Left hindlimb (tissue), 1 donor: ENCODE measurements at regions not wholly inside any gene's neighbourhood (a gene's known extent, or its start where the extent isn't known, plus 50 kb on each side); places are given as distances from the start of the nearest gene placed in this dataset.
"Not testable (repeated sequence)": the region's sequence is repeated elsewhere in the genome, so short reads cannot be mapped to it uniquely, and the experiment has no call there.

Experiments
- DNase-seq: peaks from one replicate; pipeline ENCODE4 v3.0.0-alpha.2; 2018

DNA sequence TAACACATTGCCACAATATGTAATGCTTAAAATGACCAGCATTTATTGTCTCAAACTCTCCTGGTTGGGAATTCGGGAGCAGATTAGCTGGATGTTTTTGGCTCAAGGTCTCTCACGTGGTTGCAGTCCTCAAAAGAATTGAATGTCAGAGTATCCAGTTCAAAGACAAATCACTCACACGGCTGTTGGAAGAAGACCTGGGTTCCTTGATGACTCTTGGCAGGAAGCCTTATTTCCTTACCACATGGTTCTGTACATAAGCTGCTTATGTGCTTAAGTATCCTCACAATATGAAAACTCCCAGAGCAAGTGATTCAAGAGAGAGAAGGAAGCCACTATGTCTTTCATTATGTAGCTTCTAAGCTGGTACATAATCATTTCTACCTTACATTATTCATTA is 230.3 kb upstream of the PTPRD start:
- no peak for DNase-seq

- DNase-seq, result no peak
Measured at GRCh38 chr9:10855847-10856246, 243.0 kb upstream of the PTPRD start.

GRCh38 chr9:10858817-10859216 is 246.0 kb upstream of the PTPRD start:
- DNase-seq, result no peak

GRCh38 chr9:10863476-10863875 is 250.7 kb upstream of the PTPRD start:
- no peak for DNase-seq

DNA sequence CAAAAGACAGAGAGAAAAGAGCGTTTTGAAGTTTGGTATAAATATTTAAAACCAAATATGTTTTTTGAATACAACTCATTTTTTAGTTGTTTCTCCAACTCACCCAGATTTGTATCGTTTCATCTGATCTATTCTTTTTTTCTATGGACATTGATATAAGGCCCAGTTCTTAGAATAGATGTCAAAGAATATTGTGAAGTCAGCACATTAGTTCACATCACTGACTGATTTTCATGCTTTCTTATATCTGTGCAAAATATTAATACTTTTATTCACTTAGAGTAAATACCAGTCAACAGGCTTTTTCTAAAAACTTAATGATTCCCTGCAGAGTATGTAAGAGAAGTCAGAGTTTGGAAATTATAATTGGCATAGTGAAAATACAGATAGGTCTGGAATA is 254.4 kb upstream of the PTPRD start:
- no peak for DNase-seq

DNA sequence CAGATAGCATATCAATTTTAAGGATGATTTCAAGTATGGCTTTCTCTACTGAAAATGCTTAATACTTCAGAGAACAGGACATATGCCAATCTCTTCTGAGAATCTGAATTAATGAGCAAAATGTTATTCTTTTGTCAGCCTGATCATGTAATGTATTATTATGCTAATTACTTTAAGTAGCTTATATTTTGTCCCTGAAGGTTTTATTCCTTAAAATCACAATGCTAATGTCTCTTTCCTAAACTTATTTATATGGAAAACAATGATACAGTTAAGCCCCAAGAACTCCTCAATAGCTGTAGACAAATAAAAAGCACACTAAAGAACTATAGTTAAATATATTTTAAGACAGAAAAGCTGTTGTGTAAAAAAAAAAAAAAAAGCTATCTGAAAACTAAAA is 256.9 kb upstream of the PTPRD start:
- DNase-seq, result no peak

- no peak for DNase-seq
Measured at GRCh38 chr9:10873999-10874398, 261.2 kb upstream of the PTPRD start.

DNA sequence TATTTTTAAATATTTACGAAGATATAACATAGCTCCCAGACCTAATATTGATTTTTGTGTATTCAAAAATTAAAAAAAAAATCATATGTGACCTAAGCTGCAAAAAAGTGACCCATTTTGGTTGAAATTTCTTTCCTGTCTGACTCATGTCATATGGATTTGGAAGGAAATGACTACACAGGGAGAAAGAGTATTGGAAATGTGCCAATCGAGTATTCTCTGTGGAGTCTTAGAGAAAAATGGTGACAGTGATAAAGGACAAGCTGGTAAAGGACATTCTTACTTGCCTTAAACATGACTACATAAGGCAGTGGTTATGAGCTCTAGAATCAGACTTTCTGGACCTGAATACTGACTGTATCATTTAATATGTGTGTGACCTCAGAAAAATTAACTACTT is 262.9 kb upstream of the PTPRD start:
- no peak for DNase-seq

DNA sequence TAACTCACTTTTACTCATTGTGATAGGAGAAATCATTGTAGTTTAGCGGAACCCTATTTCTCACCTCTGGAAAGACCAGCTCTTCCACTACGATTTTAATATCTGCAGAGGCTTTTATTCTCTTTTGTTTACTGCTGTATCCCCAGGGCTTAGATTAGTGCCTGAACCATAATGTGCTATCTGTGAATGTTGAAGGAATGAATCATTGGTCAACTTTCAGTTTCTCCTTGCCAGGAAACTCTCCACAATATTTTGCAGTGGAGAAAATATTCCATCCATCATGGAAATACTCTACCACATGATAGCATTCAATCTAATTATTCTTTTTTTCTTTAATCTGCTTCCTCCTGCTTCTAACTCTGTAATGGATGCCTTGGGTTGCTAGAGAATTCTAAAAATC is 263.5 kb upstream of the PTPRD start:
- no peak for DNase-seq

DNA sequence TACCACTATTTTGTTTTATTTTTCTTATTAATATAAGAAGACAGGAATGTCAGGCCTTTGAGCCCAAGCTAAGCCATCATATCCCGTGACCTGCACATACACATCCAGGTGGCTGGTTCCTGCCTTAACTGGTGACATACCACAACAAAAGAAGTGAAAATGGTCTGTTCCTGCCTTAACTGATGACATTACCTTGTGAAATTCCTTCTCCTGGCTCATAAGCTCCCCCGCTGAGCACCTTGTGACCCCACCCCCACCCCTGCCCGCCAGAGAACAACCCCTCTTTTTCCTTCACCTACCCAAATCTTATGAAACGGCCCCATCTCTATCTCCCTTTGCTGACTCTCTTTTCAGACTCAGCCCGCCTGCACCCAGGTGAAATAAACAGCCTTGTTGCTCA is 277.5 kb upstream of the PTPRD start:
- not testable (repeated sequence) for DNase-seq

DNA sequence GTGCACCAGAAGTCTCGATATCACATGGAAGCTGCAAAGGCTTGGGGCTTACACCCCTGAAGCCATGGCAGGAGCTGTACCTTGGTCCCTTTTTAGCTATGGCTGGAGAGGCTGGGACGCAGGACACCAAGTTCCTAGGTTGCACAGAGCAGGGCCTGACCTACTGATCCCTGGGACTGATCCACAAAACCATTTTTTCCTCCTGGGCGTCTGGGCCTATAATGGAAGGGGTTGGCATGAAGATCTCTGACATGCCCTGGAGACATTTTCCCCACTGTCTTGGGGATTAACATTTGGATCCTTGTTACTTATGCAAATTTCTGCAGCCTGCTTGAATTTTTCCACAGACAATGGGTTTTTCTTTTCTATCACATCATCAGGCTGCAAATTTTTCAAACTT is 286.7 kb upstream of the PTPRD start:
- no peak for DNase-seq

GRCh38 chr9:10903969-10904368 is 291.2 kb upstream of the PTPRD start:
- no peak for DNase-seq

DNA sequence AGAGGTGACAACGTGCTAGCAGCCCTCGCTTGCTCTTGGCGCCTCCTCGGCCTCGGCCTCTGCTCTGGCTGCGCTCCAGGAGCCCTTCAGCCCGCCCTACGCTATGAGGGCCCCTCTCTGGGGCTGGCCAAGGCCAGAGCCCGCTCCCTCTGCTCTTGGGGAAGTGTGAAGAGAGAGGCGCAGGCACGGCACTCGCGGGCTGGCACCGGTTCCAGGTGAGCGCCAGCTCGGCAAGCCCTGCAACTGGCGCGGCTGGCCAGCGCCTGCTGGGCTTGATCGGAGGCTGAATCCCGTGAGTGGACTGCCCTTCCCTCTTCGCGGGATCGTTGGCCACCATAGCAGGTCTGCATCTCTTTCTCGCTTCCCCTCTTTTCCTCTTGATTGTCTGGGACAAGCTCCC is 298.0 kb upstream of the PTPRD start:
- no peak for DNase-seq

- DNase-seq, result no peak
Measured at GRCh38 chr9:10911373-10911772, 298.6 kb upstream of the PTPRD start.

GRCh38 chr9:10917001-10917400 is 304.2 kb upstream of the PTPRD start:
- DNase-seq, result no peak

DNA sequence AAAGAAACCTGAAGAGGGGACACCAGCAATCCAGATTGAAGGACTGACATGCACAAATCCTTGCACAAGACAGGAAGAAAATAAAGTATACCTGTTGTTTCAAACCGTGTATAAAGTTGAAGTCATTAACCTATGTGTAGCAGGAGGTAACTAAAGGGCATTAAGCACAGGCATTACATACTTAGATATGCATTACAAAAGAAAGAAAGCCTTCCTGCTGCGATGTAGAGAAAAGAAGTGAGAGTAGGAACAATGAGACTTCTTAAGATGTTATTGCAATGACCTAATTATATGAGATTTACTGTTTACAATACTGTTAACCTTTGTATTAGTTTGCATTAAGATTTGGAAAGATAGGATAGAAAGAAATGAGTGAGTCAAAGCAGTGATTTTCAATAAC is 308.9 kb upstream of the PTPRD start:
- DNase-seq, result no peak

DNA sequence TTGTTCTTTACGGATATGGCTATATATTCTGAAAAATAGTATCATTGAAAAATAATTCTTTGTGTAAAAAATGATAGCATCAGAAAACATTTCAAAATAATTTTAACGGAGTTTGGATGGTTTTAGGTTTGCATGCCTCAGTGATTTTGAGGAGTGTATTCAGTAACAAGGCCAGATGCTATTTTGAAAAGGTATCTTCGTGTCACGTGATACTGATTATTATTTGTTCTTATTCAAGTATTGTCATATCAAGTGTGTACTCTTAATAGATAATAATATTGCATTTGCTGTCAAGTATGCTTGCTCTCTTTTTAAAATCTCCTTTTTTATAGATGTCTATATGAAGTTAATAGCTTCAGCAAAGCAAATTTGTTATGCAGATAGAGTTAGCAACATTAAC is 313.1 kb upstream of the PTPRD start:
- DNase-seq, result no peak

- no peak for DNase-seq
Measured at GRCh38 chr9:10928372-10928771, 315.6 kb upstream of the PTPRD start.

DNA sequence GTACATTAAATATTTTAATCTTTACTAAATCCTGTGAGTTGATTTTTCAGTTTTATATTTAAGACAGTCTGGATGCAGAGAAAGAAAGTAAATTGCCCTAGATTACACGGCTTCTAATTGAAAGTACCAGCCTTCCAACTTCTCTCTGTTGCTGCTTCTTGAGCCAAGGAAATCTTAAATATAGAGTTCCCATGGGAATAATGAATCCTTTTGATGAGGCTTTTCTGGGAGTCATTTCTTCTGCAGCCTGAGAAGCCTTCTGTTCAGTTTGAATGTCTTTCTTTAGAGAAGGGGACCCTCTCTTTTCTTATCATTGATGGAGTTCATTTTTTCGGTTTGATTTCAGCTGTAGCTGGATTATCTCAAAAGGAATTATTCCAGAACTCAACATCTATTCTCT is 317.3 kb upstream of the PTPRD start:
- no peak for DNase-seq

- no peak for DNase-seq
Measured at GRCh38 chr9:10946676-10947410, 334.0 kb upstream of the PTPRD start.

DNA sequence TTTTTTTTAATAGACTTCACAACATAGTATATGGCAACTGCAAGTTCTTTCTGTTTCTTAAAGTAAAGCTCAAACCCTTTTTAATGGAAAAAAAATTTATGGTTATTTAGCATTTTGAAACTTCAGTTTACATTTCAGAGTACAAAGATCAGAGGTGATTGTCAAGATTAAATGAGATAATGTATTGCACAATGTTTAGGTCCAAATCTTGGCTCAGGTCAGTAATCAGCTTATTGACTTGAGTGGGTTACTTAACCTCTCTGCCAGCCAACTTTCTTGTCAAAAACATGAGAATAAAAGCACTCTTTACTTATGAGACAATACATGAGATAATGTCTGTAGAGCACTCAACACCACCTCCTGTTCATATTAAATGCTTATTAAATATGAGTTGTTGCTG is 345.1 kb upstream of the PTPRD start:
- DNase-seq, result no peak

GRCh38 chr9:10961883-10962282 is 349.1 kb upstream of the PTPRD start:
- DNase-seq, result no peak

DNA sequence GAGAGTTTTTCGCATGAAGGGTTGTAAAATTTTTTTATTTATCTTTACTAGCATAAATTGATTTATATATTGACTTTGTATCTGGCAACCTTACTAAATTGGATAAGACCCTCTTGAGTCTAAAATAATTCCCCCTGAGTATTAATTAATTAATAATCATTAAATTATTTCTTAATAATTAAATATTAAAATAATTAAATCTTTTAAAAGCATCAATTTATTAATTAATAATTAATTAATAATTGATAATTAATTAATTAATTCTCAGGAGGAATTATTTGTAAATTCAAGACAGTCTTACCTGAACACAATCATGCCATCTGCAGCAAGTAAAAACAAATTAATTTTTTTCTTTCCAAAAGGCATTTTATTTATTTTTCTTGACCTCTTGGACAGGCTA is 370.4 kb upstream of the PTPRD start:
- DNase-seq, result no peak

DNA sequence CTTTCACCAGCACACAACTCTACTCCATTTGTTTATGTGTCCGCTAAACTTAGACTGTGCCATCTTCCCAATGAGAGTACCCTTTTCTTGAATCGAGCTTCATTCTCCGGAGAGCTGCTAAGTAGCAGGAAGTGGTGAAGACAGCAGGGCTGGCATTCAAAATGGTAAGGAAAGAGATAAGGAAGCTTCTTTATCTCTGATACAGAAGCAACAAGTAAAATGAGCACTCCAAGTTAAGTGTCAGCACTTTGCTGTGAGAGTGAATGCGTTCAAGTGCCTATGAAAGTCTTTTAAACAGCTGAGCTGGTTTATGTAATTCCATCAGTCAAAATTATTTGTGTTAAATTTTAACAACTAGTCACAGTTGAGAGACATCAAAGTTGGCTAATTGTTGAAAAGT is 386.8 kb upstream of the PTPRD start:
- DNase-seq, result no peak

DNA sequence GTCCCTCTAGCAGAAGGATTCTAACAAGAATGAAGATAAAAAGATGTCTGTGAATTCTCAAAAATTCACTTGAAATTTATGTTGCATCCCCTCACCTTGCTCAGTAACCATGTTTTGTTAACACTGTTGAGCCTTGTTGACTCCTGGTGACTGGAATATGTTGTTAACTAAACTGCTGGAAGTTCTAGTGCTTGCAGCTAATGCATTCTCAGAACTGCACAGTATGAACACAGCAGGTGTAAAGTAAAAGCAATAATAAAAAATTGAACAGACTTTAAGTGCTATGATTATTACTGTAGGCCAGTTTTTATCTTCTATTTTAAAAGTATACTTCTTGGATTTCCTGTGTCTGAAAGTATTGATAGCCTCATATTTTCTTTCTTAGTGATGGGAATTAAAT is 388.7 kb upstream of the PTPRD start:
- no peak for DNase-seq

DNA sequence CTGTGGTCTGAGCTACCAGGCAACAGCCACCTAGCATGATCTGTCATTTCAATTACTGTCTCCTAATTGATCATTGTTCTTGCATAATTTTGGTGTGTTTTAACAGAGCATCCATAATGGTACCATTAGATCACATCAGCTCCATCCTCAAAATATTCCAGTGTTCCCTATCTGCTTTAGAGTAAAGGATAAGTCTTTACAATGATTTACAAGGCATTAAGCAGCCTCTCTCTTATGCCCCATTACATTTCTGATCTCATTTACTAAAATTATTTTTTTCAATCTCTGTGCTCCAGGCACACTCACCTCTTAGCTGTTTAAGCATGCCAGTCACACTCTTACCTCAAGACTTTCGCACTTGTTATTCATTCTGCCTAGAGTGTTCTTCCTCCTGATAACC is 389.9 kb upstream of the PTPRD start:
- DNase-seq, result no peak
